GM12878 (cell line): ENCODE measurements at regions not wholly inside any gene's neighbourhood (a gene's known extent, or its start where the extent isn't known, plus 50 kb on each side); places are given as distances from the start of the nearest gene placed in this dataset.

Experiments used
- ATAC-seq: fragments of 200-7000 bp; cut with Tn5 transposase; 3 replicates; pipeline ENCODE4 v1.9.1; 2020; ENCODE audit warnings: mild to moderate bottlenecking, moderate library complexity
- BruUV-seq: library from RNA; stranded (reverse); fragments of 400-500 nt; replicated peaks from 2 replicates; lab custom pipeline; 2021; lab: Mats Ljungman, UMichigan
- CTCF ChIA-PET: fragments of 300-600 bp; sonication (Branson Sonifier 250); formaldehyde crosslinking; extraction: SDS; loops from one replicate; lab custom pipeline; 2021; ENCODE audit warnings: inconsistent platforms; lab: Yijun Ruan, JAX
- POLR2A ChIA-PET: fragments of 350-600 bp; formaldehyde crosslinking; extraction: SDS; loops from one replicate; lab custom pipeline; 2021; ENCODE audit warnings: inconsistent platforms; lab: Charles Lee
- RAD21 ChIA-PET: fragments of 300-600 bp; sonication (Branson Sonifier 250); formaldehyde crosslinking; loops from one replicate; lab custom pipeline; 2023; ENCODE audit warnings: antibody characterized with exemption; ENCODE audit not compliant: unreplicated experiment; lab: Charles Lee
- SMC1A ChIA-PET: fragments of 300-600 bp; sonication (Branson Sonifier 250); formaldehyde crosslinking; loops from one replicate; lab custom pipeline; 2023; ENCODE audit not compliant: unreplicated experiment, uncharacterized antibody; lab: Charles Lee
- DNase-seq: peaks from one replicate; pipeline ENCODE4 v3.0.0-alpha.2; 2011; ENCODE audit warnings: low read depth, low spot score
- FAIRE-seq: peaks from 3 replicates; lab custom pipeline; 2011; peaks lifted over from hg19 to GRCh38; lab: Jason Lieb, UNC
- H2AFZ ChIP-seq: 2 replicates; pipeline ENCODE4 v1.6.0; 2011; ENCODE audit warnings: low read depth, low read length, control low read depth; ENCODE audit not compliant: control insufficient read depth
- H3K27ac ChIP-seq: 2 replicates; pipeline ENCODE4 v1.5.1; 2011; ENCODE audit warnings: control low read depth; ENCODE audit not compliant: control insufficient read depth, insufficient read depth
- H3K27me3 ChIP-seq, 2 experiments: replicated peaks in 1 of 2; 2 replicates each; pipeline versions ENCODE4 v1.6.0 to v1.6.1; 2011; ENCODE audit warnings: low read length in 1 of 2; ENCODE audit not compliant: control insufficient read depth in 2 of 2, insufficient read depth in 2 of 2
- H3K36me3 ChIP-seq, 2 experiments: 2 replicates each; pipeline ENCODE4 v1.5.1; 2011; ENCODE audit warnings: low read length in 1 of 2; ENCODE audit not compliant: control insufficient read depth in 2 of 2, insufficient read depth in 2 of 2
- H3K4me1 ChIP-seq: 2 replicates; pipeline ENCODE4 v1.6.1; 2011; ENCODE audit warnings: mild to moderate bottlenecking, low read length, moderate library complexity, mixed read lengths; ENCODE audit not compliant: control insufficient read depth, insufficient read depth
- H3K4me2 ChIP-seq: 2 replicates; pipeline ENCODE4 v1.6.0; 2011; ENCODE audit warnings: control low read depth; ENCODE audit not compliant: control insufficient read depth, insufficient read depth
- H3K4me3 ChIP-seq: fragments of 200-600 bp; sonication (generic); 2 replicates; pipeline ENCODE4 v1.5.1; 2016
- H3K79me2 ChIP-seq: 2 replicates; pipeline ENCODE4 v1.6.0; 2011; ENCODE audit warnings: low read length; ENCODE audit not compliant: control insufficient read depth, insufficient read depth
- H3K9ac ChIP-seq: 2 replicates; pipeline ENCODE4 v1.8.0; 2011; ENCODE audit warnings: low read length, control low read depth, mixed read lengths; ENCODE audit not compliant: control insufficient read depth, insufficient read depth
- H3K9me3 ChIP-seq: replicated peaks from 3 replicates; pipeline ENCODE4 v1.5.1; 2011; ENCODE audit warnings: mild to moderate bottlenecking, low read length; ENCODE audit not compliant: control insufficient read depth, insufficient read depth
- H4K20me1 ChIP-seq: 2 replicates; pipeline ENCODE4 v1.6.0; 2011; ENCODE audit not compliant: control insufficient read depth, insufficient read depth
- ATF7 ChIP-seq: fragments of 450-650 bp; IDR thresholded peaks from 2 replicates; pipeline ENCODE4 v1.6.1; 2016; ENCODE audit warnings: low read depth, mild to moderate bottlenecking
- GATAD2B ChIP-seq: fragments of 450-650 bp; conservative IDR thresholded peaks from 2 replicates; pipeline ENCODE4 v1.6.1; 2017; ENCODE audit warnings: low read depth, mild to moderate bottlenecking, moderate library complexity
- HDAC2 ChIP-seq: fragments of 200-600 bp; sonication (generic); IDR thresholded peaks from 2 replicates; pipeline ENCODE4 v1.6.1; 2017
- MEF2A ChIP-seq: IDR thresholded peaks from 2 replicates; pipeline ENCODE4 v1.6.1; 2011; ENCODE audit warnings: low read depth, mild to moderate bottlenecking, low read length, moderate library complexity; ENCODE audit not compliant: insufficient read depth
- MTA2 ChIP-seq: fragments of 450-650 bp; IDR thresholded peaks from 2 replicates; pipeline ENCODE4 v1.6.1; 2016; ENCODE audit warnings: low read depth, mild to moderate bottlenecking, moderate library complexity
- POLR2A ChIP-seq: IDR thresholded peaks from 2 replicates; pipeline ENCODE4 v1.6.1; 2011; ENCODE audit warnings: low read depth, mild to moderate bottlenecking, low read length
- RELA ChIP-seq: fragments of 450-650 bp; IDR thresholded peaks from 2 replicates; pipeline ENCODE4 v1.8.0; 2014; ENCODE audit warnings: borderline replicate concordance; ENCODE audit not compliant: partially characterized antibody
- RFX5 ChIP-seq: IDR thresholded peaks from 2 replicates; pipeline ENCODE4 v1.6.1; 2011; ENCODE audit warnings: low read depth, low read length, improper control_type of control experiment
- SMC3 ChIP-seq: IDR thresholded peaks from 2 replicates; pipeline ENCODE4 v1.6.1; 2011; ENCODE audit warnings: low read length, improper control_type of control experiment, borderline replicate concordance
- STAT1 ChIP-seq: fragments of 450-650 bp; conservative IDR thresholded peaks from 2 replicates; pipeline ENCODE4 v1.6.1; 2014; ENCODE audit warnings: antibody characterized with exemption, mild to moderate bottlenecking
- YBX1 ChIP-seq: fragments of 450-650 bp; IDR thresholded peaks from 2 replicates; pipeline ENCODE4 v1.6.1; 2016; ENCODE audit warnings: antibody characterized with exemption
- YY1 ChIP-seq: IDR thresholded peaks from 2 replicates; pipeline ENCODE4 v1.6.1; 2011; ENCODE audit warnings: low read depth, mild to moderate bottlenecking, low read length
- ZNF24 ChIP-seq: fragments of 450-650 bp; IDR thresholded peaks from 2 replicates; pipeline ENCODE4 v1.6.1; 2017; ENCODE audit warnings: antibody characterized with exemption, mild to moderate bottlenecking
- ZNF687 ChIP-seq: fragments of 450-650 bp; IDR thresholded peaks from 2 replicates; pipeline ENCODE4 v1.6.1; 2017; ENCODE audit warnings: mild to moderate bottlenecking, moderate library complexity
- WGBS: methylation state at CpG from one replicate; pipeline ENCODE4 v1.1.6; 2016; ENCODE audit warnings: low lambda C conversion rate; ENCODE audit not compliant: insufficient replicate concordance, insufficient coverage; ENCODE audit errors: missing lambda C conversion rate; 5-methylcytosine and 5-hydroxymethylcytosine counted together
- in situ Hi-C: fragments of 300-500 bp; cut with MboI; formaldehyde crosslinking; loops from 9 replicates; pipeline ENCODE4 v1.14.3; 2018; ENCODE audit warnings: mixed read lengths
- intact Hi-C: fragments of 100-400 bp; cut with micrococcal nuclease; formaldehyde crosslinking; loops from one replicate; pipeline ENCODE4 v1.14.2; 2022; ENCODE audit not compliant: unreplicated experiment

- 0% methylated on average over 3 of the region's 3 CpGs for WGBS
- CTCF ChIA-PET: no interaction called here
- H4K20me1 ChIP-seq: no peaks in the 10 kb centered on the region
- SMC1A ChIA-PET: no interaction called here
- TF ChIP-seq ZNF24: no peak
- H3K9me3 ChIP-seq: no peaks in the 10 kb centered on the region
- ATAC-seq: no peak
- H3K36me3 ChIP-seq: no peaks in the 10 kb centered on the region
- no peak overlapping the region for H2AFZ ChIP-seq
- H3K9ac ChIP-seq: no peak overlapping the region
- no peak for FAIRE-seq
- in situ Hi-C loops: no loop called here
- intact Hi-C loops: no loop called here
- H3K4me3 ChIP-seq: no peak overlapping the region
- H3K27me3 ChIP-seq: no peaks in the 10 kb centered on the region
- no TSS peak for BruUV-seq
- RAD21 ChIA-PET: no interaction called here
- POLR2A ChIA-PET: no interaction called here
- no peak for DNase-seq
- no peaks in the 10 kb centered on the region for H3K79me2 ChIP-seq
- no peak overlapping the region for H3K4me2 ChIP-seq
- H3K27ac ChIP-seq: no peak overlapping the region
- no peaks in the 10 kb centered on the region for H3K4me1 ChIP-seq
Measured at GRCh38 chr12:87441511-87441910, 587.7 kb downstream of the C12orf50 start.

GRCh38 chr12:87439990-87440827, 589.0 kb downstream of the C12orf50 start:
- Histone ChIP-seq H3K9ac (no peak overlapping the region), H3K9me3 (no peaks in the 10 kb centered on the region), H3K79me2 (no peaks in the 10 kb centered on the region), H3K4me1 (no peaks in the 10 kb centered on the region), H3K27ac (no peak overlapping the region), H4K20me1 (no peaks in the 10 kb centered on the region), H2AFZ (no peak overlapping the region), H3K4me3 (no peak overlapping the region), H3K27me3 (no peaks in the 10 kb centered on the region), H3K36me3 (no peaks in the 10 kb centered on the region), H3K4me2 (no peak overlapping the region)
- ATAC-seq (no peak), DNase-seq (no peak), FAIRE-seq (no peak)
- no peak for TF ChIP-seq ATF7
- TF ChIP-seq RELA: no peak
- no peak for TF ChIP-seq STAT1
- TF ChIP-seq SMC3: no peak
- no peak for TF ChIP-seq MEF2A
- no peak for TF ChIP-seq POLR2A
- no peak for TF ChIP-seq YY1
- TF ChIP-seq YBX1: no peak
- TF ChIP-seq HDAC2: no peak
- TF ChIP-seq MTA2: no peak
- TF ChIP-seq GATAD2B: no peak
- no peak for TF ChIP-seq RFX5
- TF ChIP-seq ZNF687: no peak
- CTCF ChIA-PET: no interaction called here
- SMC1A ChIA-PET: no interaction called here
- RAD21 ChIA-PET: no interaction called here
- in situ Hi-C loops (no loop called here), intact Hi-C loops (no loop called here)
- BruUV-seq: no TSS peak
- 0% methylated on average over 2 of the region's 2 CpGs for WGBS
- POLR2A ChIA-PET: no interaction called here
